Stomach (tissue), 8 donors: ENCODE measurements at regions not wholly inside any gene's neighbourhood (a gene's known extent, or its start where the extent isn't known, plus 50 kb on each side); places are given as distances from the start of the nearest gene placed in this dataset.

Experiments
- DNase-seq, 2 donors: peaks; one replicate each; pipeline versions ENCODE4 v3.0.0 to v3.0.0-alpha.2; 2013 to 2019
- H3K27ac ChIP-seq, 5 donors: fragments of 200-600 bp in 4 of 5; sonication (generic) in 4 of 5; one replicate each; pipeline ENCODE4 v1.5.1; 2013 to 2019; ENCODE audit warnings: mild to moderate bottlenecking in 1 of 5, moderate library complexity in 1 of 5
- H3K27me3 ChIP-seq, 3 donors: fragments of 200-600 bp; sonication (generic); one replicate each; pipeline ENCODE4 v1.5.1; 2017 to 2019; ENCODE audit warnings: mixed run types in 1 of 3
- H3K36me3 ChIP-seq, 4 donors: fragments of 200-600 bp; sonication (generic); 1 replicate in 3 of 4; 2 replicates in 1 of 4; pipeline ENCODE4 v1.5.1; 2016 to 2019
- H3K4me1 ChIP-seq, 4 donors: fragments of 200-600 bp; sonication (generic); one replicate each; pipeline ENCODE4 v1.5.1; 2016 to 2019
- H3K4me3 ChIP-seq, 4 donors: fragments of 200-600 bp; sonication (generic) in 3 of 4; one replicate each; pipeline ENCODE4 v1.5.1; 2016 to 2019; ENCODE audit warnings: mild to moderate bottlenecking in 1 of 4
- H3K9me3 ChIP-seq, 4 donors: fragments of 200-600 bp; sonication (generic); one replicate each; pipeline ENCODE4 v1.5.1; 2016 to 2019
- CTCF ChIP-seq, 7 experiments: fragments of 450-650 bp in 4 of 7; fragments of 200-600 bp in 3 of 7; sonication (generic) in 3 of 7; IDR thresholded peaks; one replicate each; pipeline ENCODE4 v1.5.1; 2016 to 2019; ENCODE audit warnings: antibody characterized with exemption in 7 of 7, control low read depth in 2 of 7, mild to moderate bottlenecking in 1 of 7
- EP300 ChIP-seq: sonication (generic); formaldehyde crosslinking; IDR thresholded peaks from one replicate; pipeline ENCODE4 v1.6.1; 2017; ENCODE audit warnings: antibody characterized with exemption
- POLR2A ChIP-seq, 4 donors: fragments of 450-650 bp; IDR thresholded peaks; one replicate each; pipeline ENCODE4 v1.6.1; 2016; ENCODE audit warnings: antibody characterized with exemption in 4 of 4, control low read depth in 2 of 4, mild to moderate bottlenecking in 1 of 4, moderate library complexity in 1 of 4
- POLR2AphosphoS5 ChIP-seq, 3 donors: sonication (generic); formaldehyde crosslinking; IDR thresholded peaks; one replicate each; pipeline ENCODE4 v1.6.1; 2016; ENCODE audit warnings: antibody characterized with exemption in 3 of 3
- WGBS, 5 donors: extraction: QIAGEN DNeasy Blood & Tissue Kit in 3 of 5; methylation state at CpG; one replicate each; pipeline versions ENCODE4 v1.1.5 to v1.1.7; 2013 to 2018; 5-methylcytosine and 5-hydroxymethylcytosine counted together
- intact Hi-C: fragments of 100-400 bp; cut with DNase I; formaldehyde crosslinking; loops from one replicate; pipeline ENCODE4 v1.15.1; 2023; ENCODE audit warnings: low total_unique reads
- donor health status: healthy with polysubstance abuse.
- donor health status: Bipolar disorder and iron deficiency.
- donor health status: healthy.

GRCh38 chr5:84524491-84524890, 139.8 kb upstream of the EDIL3 start:
- intact Hi-C loops = no loop called here
- peak in 1 of 2 donors; percentile 12 for DNase-seq
- H3K4me3 ChIP-seq = no peak overlapping the region
- no peaks in the 10 kb centered on the region for H3K9me3 ChIP-seq
- TF ChIP-seq EP300 (no peak), CTCF (IDR thresholded peaks at IDR 0.05) (no peak), POLR2AphosphoS5 (IDR thresholded peaks at IDR 0.05) (no peak), POLR2A (IDR thresholded peaks at IDR 0.05) (no peak)
- no peaks in the 10 kb centered on the region for H3K4me1 ChIP-seq
- H3K36me3 ChIP-seq = no peaks in the 10 kb centered on the region
- H3K27me3 ChIP-seq = no peaks in the 10 kb centered on the region
- no peak overlapping the region for H3K27ac ChIP-seq

GRCh38 chr5:84518862-84519261, 134.2 kb upstream of the EDIL3 start:
- Histone ChIP-seq H3K27me3 (no peaks in the 10 kb centered on the region), H3K4me3 (no peak overlapping the region), H3K4me1 (no peaks in the 10 kb centered on the region), H3K36me3 (no peaks in the 10 kb centered on the region), H3K27ac (no peak overlapping the region), H3K9me3 (peaks cover 0 to 6% (median 0%) of the 10 kb centered on the region in 4 donors)
- DNase-seq = no peak
- WGBS, 5 donors = 58 to 81% (median 71%) methylated on average over 3 of the region's 3 CpGs
- TF ChIP-seq POLR2A (IDR thresholded peaks at IDR 0.05) (no peak), EP300 (no peak)
- intact Hi-C loops = no loop called here

GRCh38 chr5:84518370-84518769, 133.7 kb upstream of the EDIL3 start:
- 86 to 95% (median 93%) methylated on average over 2 to 4 of the region's 4 CpGs for WGBS, 5 donors
- Histone ChIP-seq H3K4me1 (no peaks in the 10 kb centered on the region), H3K9me3 (peaks cover 0 to 6% (median 0%) of the 10 kb centered on the region in 4 donors), H3K27ac (no peak overlapping the region), H3K36me3 (no peaks in the 10 kb centered on the region), H3K4me3 (no peak overlapping the region), H3K27me3 (no peaks in the 10 kb centered on the region)
- DNase-seq = no peak
- intact Hi-C loops = no loop called here
- no peak for TF ChIP-seq POLR2AphosphoS5 (IDR thresholded peaks at IDR 0.05)
- no peak for TF ChIP-seq POLR2A (IDR thresholded peaks at IDR 0.05)
- TF ChIP-seq EP300 = no peak
- no peak for TF ChIP-seq CTCF (IDR thresholded peaks at IDR 0.05)

- no peaks in the 10 kb centered on the region for H3K36me3 ChIP-seq
- no peaks in the 10 kb centered on the region for H3K9me3 ChIP-seq
- no peak for DNase-seq
- TF ChIP-seq EP300 (no peak), POLR2A (IDR thresholded peaks at IDR 0.05) (no peak), CTCF (IDR thresholded peaks at IDR 0.05) (no peak), POLR2AphosphoS5 (IDR thresholded peaks at IDR 0.05) (no peak)
- no peak overlapping the region for H3K4me3 ChIP-seq
- H3K4me1 ChIP-seq = no peaks in the 10 kb centered on the region
- intact Hi-C loops = no loop called here
- no peaks in the 10 kb centered on the region for H3K27me3 ChIP-seq
- H3K27ac ChIP-seq = no peak overlapping the region
Measured at GRCh38 chr5:84506625-84507024, 121.9 kb upstream of the EDIL3 start.

- H3K4me1 ChIP-seq = no peaks in the 10 kb centered on the region
- no peaks in the 10 kb centered on the region for H3K9me3 ChIP-seq
- intact Hi-C loops = no loop called here
- H3K27ac ChIP-seq = no peak overlapping the region
- H3K36me3 ChIP-seq = no peaks in the 10 kb centered on the region
- TF ChIP-seq CTCF (IDR thresholded peaks at IDR 0.05) (no peak), EP300 (no peak)
- no peaks in the 10 kb centered on the region for H3K27me3 ChIP-seq
- no peak for DNase-seq
- no peak overlapping the region for H3K4me3 ChIP-seq
Measured at GRCh38 chr5:84494453-84494852, 109.8 kb upstream of the EDIL3 start.
